Fibroblast of skin of back (primary cell): ENCODE measurements at regions not wholly inside any gene's neighbourhood (a gene's known extent, or its start where the extent isn't known, plus 50 kb on each side); places are given as distances from the start of the nearest gene placed in this dataset.
A peak's percentile ranks its signal among the peaks of the same experiment; 100 is the strongest.

Experiments
- DNase-seq: peaks from one replicate; pipeline ENCODE4 v3.0.0-alpha.2; 2013

GRCh38 chr2:219961947-219962498 lies 334.6 kb downstream of the SLC4A3 start:
- DNase-seq: no peak

- no peak for DNase-seq
Observed at GRCh38 chr2:219962801-219963200, 335.4 kb downstream of the SLC4A3 start.

- no peak for DNase-seq
Observed at GRCh38 chr2:219965287-219966194, 338.1 kb downstream of the SLC4A3 start.

- no peak for DNase-seq
Observed at GRCh38 chr2:219967247-219968245, 340.1 kb downstream of the SLC4A3 start.

- DNase-seq: no peak
Observed at GRCh38 chr2:219968685-219969345, 341.4 kb downstream of the SLC4A3 start.

- DNase-seq: peak; percentile 10
Observed at GRCh38 chr2:219969508-219969907, 342.1 kb downstream of the SLC4A3 start.

- DNase-seq: no peak
Observed at GRCh38 chr2:219973136-219973535, 345.7 kb downstream of the SLC4A3 start.

GRCh38 chr2:219976871-219977270 lies 349.4 kb downstream of the SLC4A3 start:
- no peak for DNase-seq

- no peak for DNase-seq
Observed at GRCh38 chr2:219980638-219981037, 353.2 kb downstream of the SLC4A3 start.

GRCh38 chr2:219983836-219984235 lies 356.4 kb downstream of the SLC4A3 start:
- DNase-seq: no peak

- no peak for DNase-seq
Observed at GRCh38 chr2:219985017-219985416, 357.6 kb downstream of the SLC4A3 start.

- peak; percentile 65 for DNase-seq
Observed at GRCh38 chr2:219987830-219988229, 360.4 kb downstream of the SLC4A3 start.

- DNase-seq: no peak
Observed at GRCh38 chr2:219989744-219990143, 362.3 kb downstream of the SLC4A3 start.

GRCh38 chr2:219991116-219991515 lies 363.7 kb downstream of the SLC4A3 start:
- no peak for DNase-seq

- no peak for DNase-seq
Observed at GRCh38 chr2:219995399-219995798, 368.0 kb downstream of the SLC4A3 start.

GRCh38 chr2:219995991-219996765 lies 368.7 kb downstream of the SLC4A3 start:
- no peak for DNase-seq

- DNase-seq: peak; percentile 41
Observed at GRCh38 chr2:219997341-219997851, 370.0 kb downstream of the SLC4A3 start.

- DNase-seq: peak; percentile 36
Observed at GRCh38 chr2:219998107-219998506, 370.7 kb downstream of the SLC4A3 start.

- no peak for DNase-seq
Observed at GRCh38 chr2:219998714-219999227, 371.3 kb downstream of the SLC4A3 start.

- DNase-seq: peak; percentile 36
Observed at GRCh38 chr2:220000080-220000479, 372.6 kb downstream of the SLC4A3 start.

- no peak for DNase-seq
Observed at GRCh38 chr2:220000586-220000985, 373.2 kb downstream of the SLC4A3 start.
